ENCODE measurements at regions not wholly inside any gene's neighbourhood (a gene's known extent, or its start where the extent isn't known, plus 50 kb on each side); places are given as distances from the start of the nearest gene placed in this dataset.

DNA sequence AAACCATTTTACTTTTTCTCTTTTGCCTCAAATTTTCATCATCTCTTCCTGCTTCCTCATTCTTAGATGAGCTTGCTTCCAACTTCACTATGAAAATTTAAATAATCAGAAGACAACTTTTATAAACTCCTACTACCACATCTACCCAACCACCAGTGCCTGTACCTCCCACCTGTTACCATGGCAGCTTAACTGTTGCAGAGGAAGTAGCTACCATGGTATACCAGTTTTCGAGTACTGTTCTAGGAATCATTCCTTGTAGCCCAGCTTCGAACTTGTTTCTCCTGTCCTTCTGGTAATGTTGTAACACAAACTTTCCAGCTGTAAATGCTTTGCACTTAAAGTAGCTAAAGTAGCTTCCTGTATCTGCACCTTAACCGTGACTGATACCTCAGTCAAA, 266.8 kb upstream of the NREP start:
- TF ChIP-seq CTCF (IDR thresholded peaks at IDR 0.05; ENCODE audit: poor library complexity) (no peak), EZH2 (IDR thresholded peaks at IDR 0.05; ENCODE audit: borderline replicate concordance) (no peak), EZH2phosphoT487 (IDR thresholded peaks at IDR 0.05; ENCODE audit: low read depth, severe bottlenecking, unreplicated experiment) (no peak)
